NCI-H2029 (cell line): ENCODE measurements at regions not wholly inside any gene's neighbourhood (a gene's known extent, or its start where the extent isn't known, plus 50 kb on each side); places are given as distances from the start of the nearest gene placed in this dataset.
"Not testable (repeated sequence)": the region's sequence is repeated elsewhere in the genome, so short reads cannot be mapped to it uniquely, and the experiment has no call there.

Experiments used
- DNase-seq: peaks from one replicate; lab custom pipeline; 2025; lab: John Stamatoyannopoulos, UW

DNA sequence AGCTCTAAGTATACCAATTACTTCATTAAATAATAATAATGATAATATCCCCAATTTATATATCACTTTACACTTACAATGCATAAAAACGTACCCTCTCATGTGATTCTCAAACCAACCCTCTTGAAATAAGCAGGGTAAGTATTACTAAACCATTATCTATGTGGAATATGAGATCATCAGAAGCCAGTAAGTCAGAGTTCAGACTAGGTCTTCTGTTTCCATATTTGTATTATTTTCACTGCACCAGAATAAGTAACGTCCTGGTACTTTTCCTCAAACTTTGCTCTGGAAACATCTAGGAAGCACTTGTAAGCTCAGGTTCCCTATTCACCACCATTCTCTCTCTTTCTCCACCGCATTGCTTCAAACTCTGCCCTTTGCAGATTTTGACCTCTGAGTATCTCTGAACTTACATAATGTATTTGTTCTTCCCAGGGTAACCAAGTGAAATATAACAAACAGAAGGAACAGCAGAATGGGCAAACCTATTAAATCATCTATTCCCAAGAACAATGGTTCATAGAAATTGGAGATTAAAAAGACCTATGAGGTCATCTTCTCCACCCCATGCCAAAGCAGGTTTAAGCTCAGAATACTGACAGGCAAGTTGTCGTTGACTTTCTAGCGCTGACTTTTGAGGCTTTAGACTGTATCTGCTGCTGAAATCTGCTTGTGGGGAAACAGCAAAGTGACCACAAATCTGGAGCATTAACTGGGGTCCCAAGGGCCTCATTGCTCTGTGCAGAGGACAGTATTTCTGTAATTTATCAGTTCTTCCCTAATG is 161.3 kb upstream of the FAR2 start:
- no peak for DNase-seq

DNA sequence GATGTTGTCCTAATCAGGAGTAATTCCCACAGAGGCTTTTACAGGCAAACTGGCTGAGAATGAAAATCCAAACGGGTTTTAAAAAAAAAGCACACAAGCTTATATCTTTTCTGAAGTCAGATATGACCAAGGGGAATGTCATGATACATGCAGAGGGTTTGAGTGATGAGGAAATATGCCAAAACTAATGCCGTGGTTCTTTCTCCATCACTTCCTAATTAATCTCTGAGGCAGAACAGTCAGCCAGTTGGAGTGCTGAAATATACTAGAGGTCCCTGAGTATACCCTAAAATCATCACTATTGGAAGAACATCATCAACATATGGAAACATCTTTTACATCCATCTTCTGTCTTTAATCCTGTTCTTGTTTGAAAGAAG is 160.8 kb upstream of the FAR2 start:
- DNase-seq, result no peak

DNA sequence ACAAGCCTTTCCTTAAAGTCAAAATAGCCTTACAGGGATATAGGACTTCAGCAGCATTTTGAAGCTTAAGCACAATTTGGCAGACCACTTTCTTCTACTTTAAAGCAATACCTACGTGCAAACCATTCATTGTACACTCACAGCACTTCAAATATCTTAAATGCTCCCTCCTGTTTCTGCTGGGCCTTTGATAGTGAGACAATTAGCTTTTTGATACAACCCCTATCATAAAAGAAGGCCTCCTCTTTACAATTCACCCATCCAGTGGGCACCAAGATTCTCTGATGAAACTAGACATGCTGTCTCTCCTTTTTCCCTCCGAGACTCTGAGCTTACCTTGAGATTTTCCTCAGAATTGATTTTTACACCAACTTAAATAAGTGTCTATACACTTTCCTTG is 157.5 kb upstream of the FAR2 start:
- DNase-seq, result no peak

DNA sequence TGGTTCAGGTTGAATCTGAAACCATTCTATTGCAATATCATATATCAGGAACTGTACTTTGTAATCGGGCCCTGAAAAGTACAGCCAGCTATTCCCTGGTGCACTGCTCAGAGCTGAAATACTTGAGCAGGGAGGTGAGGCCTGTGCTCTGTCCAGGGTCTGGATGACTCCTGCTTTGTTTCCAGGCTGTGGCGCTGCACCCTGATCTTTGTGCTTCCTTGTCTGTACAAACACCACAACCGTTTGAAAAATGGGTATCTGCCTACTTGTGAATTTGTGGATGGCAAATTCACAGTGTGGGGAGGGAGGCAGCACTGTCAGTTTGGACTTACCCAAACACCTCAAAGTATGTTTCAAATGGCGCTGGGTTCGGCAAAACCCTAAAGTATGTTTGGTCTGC is 155.4 kb upstream of the FAR2 start:
- no peak for DNase-seq

DNA sequence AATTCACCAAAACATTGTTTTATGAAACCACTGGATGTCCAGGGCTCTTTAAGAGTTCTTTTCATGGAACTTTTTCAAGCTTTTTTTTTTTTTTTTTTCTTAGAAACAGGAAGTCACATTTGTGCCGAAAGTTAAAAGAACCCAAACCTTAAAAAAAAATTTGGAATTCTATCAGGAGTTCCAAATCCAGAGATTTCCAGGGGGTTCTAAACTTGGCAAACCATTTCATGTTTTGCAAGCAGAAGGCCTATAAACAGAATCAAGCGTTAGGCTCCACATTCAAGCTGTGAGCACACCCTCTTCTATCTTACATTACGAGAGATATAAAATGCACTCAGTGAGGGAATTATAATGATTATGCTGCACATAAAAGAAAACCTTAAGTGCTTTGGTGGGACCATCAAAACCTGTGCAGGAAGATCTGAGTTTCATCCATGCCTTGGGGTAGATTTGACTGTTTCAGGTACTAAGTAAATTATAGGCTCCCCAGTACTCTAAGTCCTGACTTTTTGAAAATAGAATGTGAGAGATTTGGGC is 154.8 kb upstream of the FAR2 start:
- no peak for DNase-seq

DNA sequence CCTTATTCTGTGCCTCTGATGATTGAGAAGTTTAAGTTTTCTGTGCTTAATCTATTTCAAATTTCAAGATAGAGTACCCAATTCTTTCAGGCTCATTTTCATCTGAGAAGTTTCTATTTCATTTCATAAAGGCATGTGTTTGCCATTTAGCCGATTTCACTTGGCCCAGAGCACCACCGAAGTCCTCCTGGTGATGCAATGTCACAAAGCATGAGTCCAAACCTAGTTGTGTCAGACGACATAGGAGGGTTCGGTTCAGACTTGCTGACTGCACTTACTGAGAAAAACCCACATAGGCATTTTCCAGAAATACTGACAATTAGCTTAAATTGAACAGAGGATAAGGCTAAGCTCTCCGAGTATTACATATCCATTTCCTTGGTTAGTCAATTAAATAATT is 152.4 kb upstream of the FAR2 start:
- no peak for DNase-seq

DNA sequence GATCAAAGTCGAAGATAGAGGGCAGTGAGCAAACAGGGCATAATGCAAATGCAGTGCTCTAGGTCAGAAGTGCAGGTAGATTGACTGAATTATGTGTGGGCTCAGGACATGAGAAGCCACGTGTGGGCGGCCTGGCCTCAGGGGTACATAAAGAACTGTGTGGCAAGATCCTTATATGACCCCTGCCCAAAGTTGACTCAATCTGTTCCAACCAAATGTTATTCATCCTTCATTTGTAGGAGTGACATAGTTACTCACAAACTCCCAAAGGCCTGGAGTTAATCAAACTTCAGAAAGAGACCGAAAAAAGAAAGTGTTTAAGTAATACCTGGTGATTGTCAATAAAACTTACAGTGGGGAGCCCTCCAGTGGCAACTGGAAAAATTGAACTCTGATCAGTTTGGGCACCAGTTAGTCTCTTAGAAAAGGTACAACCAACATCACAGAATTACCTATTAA is 150.4 kb upstream of the FAR2 start:
- DNase-seq, result no peak

DNA sequence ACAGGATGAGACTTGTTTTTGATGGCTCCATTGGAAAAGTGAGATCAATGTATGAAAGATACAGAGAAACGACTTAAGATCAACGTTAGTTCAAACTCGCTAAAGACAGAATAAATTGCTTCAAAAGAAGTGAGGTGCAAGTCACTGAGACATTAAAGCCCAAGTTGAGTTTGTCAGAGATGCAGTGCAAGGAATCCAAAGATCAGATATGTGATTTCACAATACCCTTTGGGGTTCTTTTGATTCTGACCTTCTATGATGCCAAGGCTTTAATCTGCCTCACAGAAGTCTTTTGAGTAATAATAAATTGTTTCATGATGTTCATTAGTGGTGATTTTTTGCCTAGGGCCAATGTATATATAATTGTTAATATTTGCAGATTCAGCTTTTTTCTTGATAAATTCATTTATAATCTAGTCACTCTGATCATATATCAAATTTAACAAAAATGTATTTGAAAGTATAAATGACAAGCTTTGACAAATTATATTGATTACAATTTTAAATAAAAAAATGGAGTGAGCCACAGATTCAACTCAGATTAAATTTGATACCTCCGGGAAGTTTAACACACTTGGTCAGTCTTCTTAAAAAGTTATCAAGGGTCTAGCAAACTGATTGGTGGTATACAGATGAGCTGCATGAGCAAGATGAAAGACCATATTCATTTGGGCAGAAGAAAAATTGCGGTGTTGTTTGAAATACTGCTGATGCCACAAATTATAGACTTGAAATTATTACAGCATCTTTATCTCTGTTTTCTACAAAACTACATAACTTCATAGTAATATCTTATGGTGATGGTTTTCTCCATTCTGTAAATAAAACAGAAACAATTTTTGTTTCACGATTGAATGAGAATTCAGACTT is 144.8 kb upstream of the FAR2 start:
- no peak for DNase-seq

DNA sequence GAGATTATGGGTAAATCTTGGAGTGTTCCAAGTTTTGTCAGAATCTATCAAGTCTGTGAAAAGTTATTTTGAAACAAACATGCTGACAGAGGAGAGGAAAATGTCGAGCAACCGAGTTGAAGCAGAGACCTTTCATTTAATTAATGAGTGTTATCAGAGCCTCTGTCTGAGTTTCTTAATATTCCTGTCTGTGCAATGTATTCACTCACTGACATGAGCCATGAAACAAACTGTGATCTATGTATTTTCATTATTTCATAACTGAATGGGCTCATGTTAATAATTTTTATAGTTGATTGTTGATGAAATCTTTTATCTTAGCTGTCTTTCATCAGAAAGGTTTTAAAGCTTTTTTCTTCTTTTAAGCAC is 144.2 kb upstream of the FAR2 start:
- no peak for DNase-seq

DNA sequence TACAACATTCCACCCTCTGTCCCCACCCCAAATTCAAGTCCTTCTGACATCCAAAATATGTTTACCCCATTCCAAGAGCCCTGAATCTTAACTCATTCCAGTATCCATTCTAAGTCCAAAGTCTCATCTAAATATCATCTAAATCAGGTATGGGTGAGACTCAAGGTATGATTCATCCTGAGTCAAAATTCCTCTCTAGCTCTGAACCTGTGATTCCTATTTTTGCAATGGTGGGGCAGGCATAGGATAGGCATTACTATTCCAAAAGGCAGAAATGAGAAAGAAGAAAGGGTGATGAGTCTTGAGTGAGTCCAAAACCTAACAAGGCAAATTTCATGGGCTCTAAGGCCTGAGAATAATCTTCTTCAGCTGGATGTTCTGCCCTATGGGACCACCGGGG is 140.3 kb upstream of the FAR2 start:
- no peak for DNase-seq

DNA sequence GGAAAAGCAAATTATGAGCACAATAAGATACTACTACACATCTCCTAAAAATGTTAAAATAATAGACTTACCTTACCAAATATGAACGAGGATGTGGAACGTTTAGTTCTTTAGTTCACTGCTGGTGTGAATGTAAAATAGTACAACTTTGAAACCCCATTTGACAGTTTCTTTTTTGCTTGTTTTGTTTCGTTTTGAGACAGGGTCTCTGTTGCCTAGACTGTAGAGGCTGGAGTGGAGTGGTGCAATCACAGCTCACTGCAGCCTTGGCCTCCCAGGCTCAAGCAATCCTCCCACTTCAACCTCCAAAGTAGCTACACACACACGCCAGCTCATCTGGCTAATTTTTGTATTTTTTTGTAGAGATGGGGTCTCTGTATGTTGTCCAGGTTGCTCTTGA is 136.4 kb upstream of the FAR2 start:
- DNase-seq, result no peak

DNA sequence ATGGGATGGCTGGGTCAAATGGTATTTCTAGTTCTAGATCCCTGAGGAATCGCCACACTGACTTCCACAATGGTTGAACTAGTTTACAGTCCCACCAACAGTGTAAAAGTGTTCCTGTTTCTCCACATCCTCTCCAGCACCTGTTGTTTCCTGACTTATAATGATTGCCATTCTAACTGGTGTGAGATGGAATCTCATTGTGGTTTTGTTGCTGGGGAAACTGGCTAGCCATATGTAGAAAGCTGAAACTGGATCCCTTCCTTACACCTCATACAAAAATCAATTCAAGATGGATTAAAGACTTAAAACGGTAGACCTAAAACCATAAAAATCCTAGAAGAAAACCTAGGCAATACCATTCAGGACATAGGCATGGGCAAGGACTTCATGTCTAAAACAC is 131.5 kb upstream of the FAR2 start:
- not testable (repeated sequence) for DNase-seq

DNA sequence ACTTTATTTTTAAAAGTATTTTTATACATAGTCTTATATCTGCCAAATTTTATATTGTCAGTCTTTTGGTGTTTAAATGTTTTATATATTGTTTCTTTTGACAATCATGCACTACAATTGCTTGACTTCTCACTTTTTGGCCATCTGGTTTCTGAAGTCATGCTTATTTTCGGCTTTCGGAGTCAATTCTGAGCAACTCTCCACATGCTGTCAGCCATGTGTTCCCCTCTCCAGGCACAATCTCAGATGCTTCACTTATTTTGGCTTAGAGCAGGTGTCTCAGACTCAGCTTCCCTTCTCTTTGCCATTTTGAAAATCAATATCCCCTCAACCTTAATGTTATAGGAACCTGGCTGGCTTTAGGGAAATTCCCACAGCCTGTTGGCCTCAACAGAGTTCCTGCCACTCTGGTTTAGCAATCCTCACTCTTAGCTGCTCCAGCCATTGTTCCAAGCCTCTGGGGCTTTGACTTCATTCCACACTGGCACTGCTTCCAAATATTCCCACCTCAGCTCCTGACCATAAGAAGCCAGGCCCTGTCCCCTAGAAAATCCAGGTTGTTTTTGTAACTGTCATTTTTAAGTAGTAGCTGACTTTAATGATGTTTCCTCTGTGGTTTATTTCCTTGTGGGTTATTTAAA is 125.5 kb upstream of the FAR2 start:
- no peak for DNase-seq

DNA sequence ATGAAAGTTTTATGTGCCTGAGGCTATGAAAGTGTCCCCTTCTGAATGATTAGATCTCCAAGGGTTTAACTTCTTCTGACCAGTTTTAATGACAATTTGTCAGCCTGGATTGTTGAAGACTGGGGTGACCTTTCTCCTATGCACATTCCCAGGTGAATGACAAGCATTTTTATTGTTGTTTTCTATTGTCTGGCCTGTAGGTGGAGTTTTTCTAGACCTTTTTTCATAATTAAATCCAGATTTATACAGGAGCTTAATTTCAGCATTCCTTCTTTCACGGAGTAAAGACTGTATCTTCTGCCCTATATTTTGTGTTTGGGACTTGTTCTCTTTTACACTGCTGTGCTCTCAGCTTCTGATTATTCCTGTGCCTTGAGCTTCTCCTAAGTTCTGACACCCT is 125.0 kb upstream of the FAR2 start:
- DNase-seq, result no peak

DNA sequence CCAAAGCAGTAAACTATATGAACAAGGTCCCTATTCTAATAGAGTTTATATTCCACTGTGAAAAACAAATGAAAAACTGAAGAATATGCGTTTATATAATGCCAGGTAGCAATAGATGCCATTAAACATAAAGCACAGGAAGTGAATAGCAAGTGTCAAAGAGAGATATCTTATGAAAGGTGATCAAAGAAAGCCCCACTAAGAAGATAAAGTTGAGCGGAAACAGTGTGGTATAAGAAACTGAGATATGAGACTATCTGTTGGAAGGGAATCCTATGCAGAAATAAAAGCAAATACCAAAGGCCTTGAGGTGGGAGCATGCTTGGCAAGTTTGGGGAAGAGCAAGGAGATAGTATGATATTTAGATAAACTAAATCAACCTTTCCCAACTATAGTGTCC is 123.1 kb upstream of the FAR2 start:
- DNase-seq, result no peak

DNA sequence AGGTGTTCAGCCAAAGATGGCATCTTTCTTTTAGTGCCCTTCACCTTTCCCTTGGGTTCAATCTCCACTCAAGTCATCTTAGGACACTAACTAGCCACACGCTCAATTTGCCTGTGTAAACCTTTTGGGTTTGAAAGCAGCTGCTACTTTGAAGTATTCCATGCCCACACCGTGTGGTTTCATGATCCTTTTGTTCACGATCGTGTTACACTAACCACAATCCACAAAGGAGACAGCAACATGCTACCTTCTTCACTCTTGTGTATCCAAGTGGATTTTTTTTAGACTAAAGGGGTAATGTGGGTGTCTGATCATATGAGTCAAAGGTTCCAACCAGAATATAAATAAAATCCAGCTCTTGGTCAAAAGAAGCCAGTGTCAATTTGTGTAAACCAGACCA is 122.7 kb upstream of the FAR2 start:
- peak; percentile 92 for DNase-seq

DNA sequence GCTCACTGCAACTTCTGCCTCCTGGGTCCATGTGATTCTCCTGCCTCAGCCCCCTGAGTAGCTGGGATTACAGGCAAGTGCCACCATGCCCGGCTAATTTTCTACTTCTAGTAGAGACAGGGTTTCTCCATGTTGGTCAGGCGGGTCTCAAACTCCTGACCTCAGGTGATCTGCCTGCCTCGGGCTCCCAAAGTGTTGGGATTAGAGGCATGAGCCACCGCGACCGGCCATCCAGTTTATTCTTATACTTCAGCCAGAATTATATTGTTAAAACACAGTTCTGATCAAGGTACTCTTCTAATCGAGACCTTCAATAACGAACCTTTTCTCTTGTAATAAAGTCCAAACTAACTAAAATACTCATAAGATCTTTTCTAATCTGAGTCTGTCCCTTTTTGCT is 119.6 kb upstream of the FAR2 start:
- not testable (repeated sequence) for DNase-seq

DNA sequence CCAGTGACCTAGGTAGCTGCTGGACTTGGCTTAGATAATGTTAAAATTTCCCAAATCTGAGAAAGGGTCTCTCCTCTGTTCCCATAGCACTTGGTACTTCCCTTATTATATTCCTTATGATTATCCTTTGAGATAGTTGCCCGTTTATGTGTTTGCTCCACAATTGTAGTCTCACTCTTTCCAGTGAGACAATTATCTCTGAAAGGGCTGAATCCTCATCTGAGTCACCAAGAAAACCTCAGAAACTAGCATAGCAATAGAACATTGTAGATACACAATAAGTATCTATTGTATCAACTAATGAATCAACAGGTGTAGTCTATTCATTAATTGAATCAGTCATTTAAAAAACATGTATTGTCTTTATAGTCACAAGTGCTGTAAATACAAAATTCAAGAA is 119.1 kb upstream of the FAR2 start:
- DNase-seq, result no peak

DNA sequence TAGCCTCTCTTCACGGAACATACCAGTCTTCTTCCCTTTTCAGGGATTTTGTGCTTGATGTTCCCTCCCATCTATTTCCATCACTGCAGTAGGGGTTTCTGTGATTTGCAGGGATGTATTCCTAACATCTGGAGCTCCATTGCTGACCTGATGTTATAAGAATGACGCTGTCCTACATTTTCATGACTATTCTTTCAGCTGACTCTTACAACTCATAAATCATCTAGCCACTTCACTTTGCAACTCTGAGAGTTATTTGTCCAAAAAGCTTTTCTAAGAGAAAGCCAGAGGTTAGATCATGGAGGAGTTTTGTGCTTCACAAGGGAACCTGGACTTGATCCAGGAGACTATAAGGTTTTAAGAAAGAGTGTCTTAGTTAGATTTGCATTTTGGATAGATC is 116.6 kb upstream of the FAR2 start:
- DNase-seq, result no peak

DNA sequence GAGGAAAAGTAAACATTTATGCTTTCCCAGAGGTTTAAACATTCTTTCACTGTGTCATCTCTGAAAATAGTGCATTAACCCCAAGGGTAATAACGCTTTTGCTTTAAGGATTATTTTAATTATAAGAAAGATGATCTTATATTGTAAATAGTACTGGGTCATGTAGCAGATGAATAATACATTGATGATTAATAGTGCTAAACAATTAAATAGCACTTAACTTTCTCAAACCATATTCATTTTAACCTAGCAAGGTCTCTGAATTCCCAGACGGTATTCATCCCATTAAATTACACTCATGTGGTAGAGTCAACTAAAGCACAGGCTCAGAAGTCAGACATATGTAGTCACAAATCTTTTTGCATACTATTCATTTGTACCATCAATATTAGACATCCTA is 115.6 kb upstream of the FAR2 start:
- DNase-seq, result no peak

DNA sequence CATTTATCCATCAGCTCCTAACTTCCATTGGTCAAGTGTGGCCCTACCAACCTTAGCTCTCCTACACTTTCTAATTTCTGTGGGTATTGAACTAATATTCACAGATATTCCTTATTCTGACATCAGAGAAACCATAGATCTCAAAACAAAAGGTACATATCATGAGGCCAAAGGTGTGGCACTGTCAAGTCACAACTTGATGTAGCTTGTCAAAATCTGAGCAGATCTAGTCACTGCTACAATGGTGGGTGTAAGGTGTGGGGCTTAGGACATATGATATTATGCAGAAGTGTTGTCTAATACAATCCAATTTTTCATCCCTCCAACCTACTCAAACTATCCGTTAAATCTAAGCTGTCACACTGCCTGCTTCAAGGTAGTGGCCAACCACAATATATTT is 114.0 kb upstream of the FAR2 start:
- DNase-seq, result no peak

DNA sequence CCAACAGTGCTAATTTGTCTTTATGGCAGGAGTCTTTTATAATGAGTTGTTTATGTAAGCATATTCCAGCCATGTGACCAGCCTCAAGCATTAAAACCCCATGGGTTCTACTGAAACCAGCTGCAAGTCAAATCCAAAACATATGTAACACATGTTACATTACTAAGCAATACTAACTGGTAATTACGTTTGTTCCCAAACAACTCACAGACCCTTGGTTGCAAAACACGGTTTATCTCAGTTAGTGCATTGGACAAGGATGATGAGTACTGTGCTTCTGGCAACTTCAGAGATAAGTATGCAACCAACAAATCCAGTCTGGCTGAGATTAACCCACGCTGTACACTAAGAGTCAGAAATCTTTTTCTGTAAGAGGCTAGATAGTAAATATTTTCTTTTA is 110.1 kb upstream of the FAR2 start:
- DNase-seq, result no peak

DNA sequence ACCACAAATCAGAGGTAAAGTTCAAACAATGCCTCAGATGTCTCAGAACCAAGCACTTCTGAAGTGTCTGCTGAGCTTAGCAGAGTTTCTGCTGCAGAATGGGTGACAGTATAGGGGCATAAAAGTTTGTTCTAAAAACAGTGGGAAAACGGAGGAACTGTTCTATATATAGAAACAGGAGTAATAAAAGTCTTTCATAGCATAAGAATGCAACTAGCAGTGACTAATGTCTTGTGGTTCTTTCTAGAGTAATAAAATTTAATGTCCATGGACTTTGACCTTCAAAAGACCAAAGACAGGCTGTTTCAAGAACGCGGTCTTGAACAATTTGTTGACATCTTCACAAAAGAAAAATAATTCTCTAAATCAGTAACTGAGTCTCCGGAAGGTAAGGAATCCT is 107.5 kb upstream of the FAR2 start:
- no peak for DNase-seq
